ENCODE measurements at regions not wholly inside any gene's neighbourhood (a gene's known extent, or its start where the extent isn't known, plus 50 kb on each side); places are given as distances from the start of the nearest gene placed in this dataset.

- no peak overlapping the region for H3K4me3 ChIP-seq (ENCODE audit: low read length)
- no peak overlapping the region for H3K4me2 ChIP-seq (ENCODE audit: low read length)
- no peak overlapping the region for H3K9ac ChIP-seq (ENCODE audit: low read length)
- no peaks in the 10 kb centered on the region for H3K27me3 ChIP-seq (ENCODE audit: insufficient read depth, low read depth, low read length)
- no peak overlapping the region for H3K27ac ChIP-seq (ENCODE audit: low read length)
- no peak overlapping the region for H2AFZ ChIP-seq (ENCODE audit: low read depth, low read length)
- no peaks in the 10 kb centered on the region for H3K9me2 ChIP-seq (ENCODE audit: insufficient read depth, low read length)
- no peaks in the 10 kb centered on the region for H3F3A ChIP-seq (ENCODE audit: insufficient read depth, low read length, poor library complexity, severe bottlenecking)
- TF ChIP-seq, protein P1, sequence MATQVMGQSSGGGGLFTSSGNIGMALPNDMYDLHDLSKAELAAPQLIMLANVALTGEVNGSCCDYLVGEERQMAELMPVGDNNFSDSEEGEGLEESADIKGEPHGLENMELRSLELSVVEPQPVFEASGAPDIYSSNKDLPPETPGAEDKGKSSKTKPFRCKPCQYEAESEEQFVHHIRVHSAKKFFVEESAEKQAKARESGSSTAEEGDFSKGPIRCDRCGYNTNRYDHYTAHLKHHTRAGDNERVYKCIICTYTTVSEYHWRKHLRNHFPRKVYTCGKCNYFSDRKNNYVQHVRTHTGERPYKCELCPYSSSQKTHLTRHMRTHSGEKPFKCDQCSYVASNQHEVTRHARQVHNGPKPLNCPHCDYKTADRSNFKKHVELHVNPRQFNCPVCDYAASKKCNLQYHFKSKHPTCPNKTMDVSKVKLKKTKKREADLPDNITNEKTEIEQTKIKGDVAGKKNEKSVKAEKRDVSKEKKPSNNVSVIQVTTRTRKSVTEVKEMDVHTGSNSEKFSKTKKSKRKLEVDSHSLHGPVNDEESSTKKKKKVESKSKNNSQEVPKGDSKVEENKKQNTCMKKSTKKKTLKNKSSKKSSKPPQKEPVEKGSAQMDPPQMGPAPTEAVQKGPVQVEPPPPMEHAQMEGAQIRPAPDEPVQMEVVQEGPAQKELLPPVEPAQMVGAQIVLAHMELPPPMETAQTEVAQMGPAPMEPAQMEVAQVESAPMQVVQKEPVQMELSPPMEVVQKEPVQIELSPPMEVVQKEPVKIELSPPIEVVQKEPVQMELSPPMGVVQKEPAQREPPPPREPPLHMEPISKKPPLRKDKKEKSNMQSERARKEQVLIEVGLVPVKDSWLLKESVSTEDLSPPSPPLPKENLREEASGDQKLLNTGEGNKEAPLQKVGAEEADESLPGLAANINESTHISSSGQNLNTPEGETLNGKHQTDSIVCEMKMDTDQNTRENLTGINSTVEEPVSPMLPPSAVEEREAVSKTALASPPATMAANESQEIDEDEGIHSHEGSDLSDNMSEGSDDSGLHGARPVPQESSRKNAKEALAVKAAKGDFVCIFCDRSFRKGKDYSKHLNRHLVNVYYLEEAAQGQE (IDR thresholded peaks at IDR 0.05; ENCODE audit: borderline replicate concordance) = no peak
- no peak for TF ChIP-seq TAF1 (IDR thresholded peaks at IDR 0.05; ENCODE audit: low read depth)
- TF ChIP-seq SMC3 (conservative IDR thresholded peaks at IDR 0.05; ENCODE audit: poor library complexity) = no peak
- TF ChIP-seq EZH2 (IDR thresholded peaks at IDR 0.05; ENCODE audit: borderline replicate concordance, insufficient read depth, low read length, poor library complexity, severe bottlenecking) = no peak
- TF ChIP-seq, protein P2, sequence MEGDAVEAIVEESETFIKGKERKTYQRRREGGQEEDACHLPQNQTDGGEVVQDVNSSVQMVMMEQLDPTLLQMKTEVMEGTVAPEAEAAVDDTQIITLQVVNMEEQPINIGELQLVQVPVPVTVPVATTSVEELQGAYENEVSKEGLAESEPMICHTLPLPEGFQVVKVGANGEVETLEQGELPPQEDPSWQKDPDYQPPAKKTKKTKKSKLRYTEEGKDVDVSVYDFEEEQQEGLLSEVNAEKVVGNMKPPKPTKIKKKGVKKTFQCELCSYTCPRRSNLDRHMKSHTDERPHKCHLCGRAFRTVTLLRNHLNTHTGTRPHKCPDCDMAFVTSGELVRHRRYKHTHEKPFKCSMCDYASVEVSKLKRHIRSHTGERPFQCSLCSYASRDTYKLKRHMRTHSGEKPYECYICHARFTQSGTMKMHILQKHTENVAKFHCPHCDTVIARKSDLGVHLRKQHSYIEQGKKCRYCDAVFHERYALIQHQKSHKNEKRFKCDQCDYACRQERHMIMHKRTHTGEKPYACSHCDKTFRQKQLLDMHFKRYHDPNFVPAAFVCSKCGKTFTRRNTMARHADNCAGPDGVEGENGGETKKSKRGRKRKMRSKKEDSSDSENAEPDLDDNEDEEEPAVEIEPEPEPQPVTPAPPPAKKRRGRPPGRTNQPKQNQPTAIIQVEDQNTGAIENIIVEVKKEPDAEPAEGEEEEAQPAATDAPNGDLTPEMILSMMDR (IDR thresholded peaks at IDR 0.05; ENCODE audit: poor library complexity, severe bottlenecking) = no peak
- no peak for TF ChIP-seq EP300 (conservative IDR thresholded peaks at IDR 0.05; ENCODE audit: poor library complexity, severe bottlenecking)
- H3K79me2 ChIP-seq (replicated peaks; ENCODE audit: insufficient read depth, low read length) = no peaks in the 10 kb centered on the region
- H4K20me1 ChIP-seq (ENCODE audit: insufficient read depth) = no peaks in the 10 kb centered on the region
- H3K9me3 ChIP-seq (ENCODE audit: low read length) = no peaks in the 10 kb centered on the region
- no peaks in the 10 kb centered on the region for H3K36me3 ChIP-seq (ENCODE audit: insufficient read depth, low read length)
These were observed 225.0 kb upstream of the DOK6 start for GRCh38 chr18:69175681-69176080.

GRCh38 chr18:69176741-69177140 lies 223.9 kb upstream of the DOK6 start:
- Histone ChIP-seq H2AFZ (ENCODE audit: low read depth, low read length) (no peak overlapping the region), H3K36me3 (ENCODE audit: insufficient read depth, low read length) (no peaks in the 10 kb centered on the region), H3K4me3 (ENCODE audit: low read length) (no peak overlapping the region), H3K9me2 (ENCODE audit: insufficient read depth, low read length) (no peaks in the 10 kb centered on the region), H3K79me2 (replicated peaks; ENCODE audit: insufficient read depth, low read length) (no peaks in the 10 kb centered on the region), H3K27ac (ENCODE audit: low read length) (no peak overlapping the region), H3K27me3 (ENCODE audit: insufficient read depth, low read depth, low read length) (no peaks in the 10 kb centered on the region), H4K20me1 (ENCODE audit: insufficient read depth) (no peaks in the 10 kb centered on the region), H3K9ac (ENCODE audit: low read length) (no peak overlapping the region), H3F3A (ENCODE audit: insufficient read depth, low read length, poor library complexity, severe bottlenecking) (no peaks in the 10 kb centered on the region), H3K9me3 (ENCODE audit: low read length) (no peaks in the 10 kb centered on the region), H3K4me2 (ENCODE audit: low read length) (no peak overlapping the region)
- TF ChIP-seq RAD21 (conservative IDR thresholded peaks at IDR 0.05) (no peak), EZH2 (IDR thresholded peaks at IDR 0.05; ENCODE audit: borderline replicate concordance, insufficient read depth, low read length, poor library complexity, severe bottlenecking) (no peak), SMC3 (conservative IDR thresholded peaks at IDR 0.05; ENCODE audit: poor library complexity) (no peak), EP300 (conservative IDR thresholded peaks at IDR 0.05; ENCODE audit: poor library complexity, severe bottlenecking) (no peak), POLR2AphosphoS5 (IDR thresholded peaks at IDR 0.05) (no peak), MXI1 (conservative IDR thresholded peaks at IDR 0.05; ENCODE audit: poor library complexity, severe bottlenecking) (no peak), TAF1 (IDR thresholded peaks at IDR 0.05; ENCODE audit: low read depth) (no peak)
- TF ChIP-seq, protein P2 (IDR thresholded peaks at IDR 0.05; ENCODE audit: poor library complexity, severe bottlenecking) = no peak
- TF ChIP-seq, protein P1 (IDR thresholded peaks at IDR 0.05; ENCODE audit: borderline replicate concordance) = no peak

Measured in neural cell (in vitro differentiated cells).